H9 (cell line): ENCODE measurements at regions not wholly inside any gene's neighbourhood (a gene's known extent, or its start where the extent isn't known, plus 50 kb on each side); places are given as distances from the start of the nearest gene placed in this dataset.

Experiments used
- DNase-seq: peaks from one replicate; pipeline ENCODE4 v3.0.0-alpha.2; 2017
- H2AFZ ChIP-seq: one replicate; pipeline ENCODE4 v1.6.1; 2013; ENCODE audit warnings: mild to moderate bottlenecking, low read length, control low read depth, moderate library complexity
- H2AK5ac ChIP-seq: 2 replicates; pipeline ENCODE4 v1.6.1; 2013; ENCODE audit warnings: low read length, control low read depth, mixed read lengths; ENCODE audit not compliant: insufficient read length
- H2BK120ac ChIP-seq: one replicate; pipeline ENCODE4 v1.6.1; 2013; ENCODE audit warnings: low read depth, mild to moderate bottlenecking, low read length, control low read depth, inconsistent platforms; ENCODE audit not compliant: poor library complexity, severe bottlenecking
- H2BK12ac ChIP-seq: 2 replicates; pipeline ENCODE4 v1.6.1; 2013; ENCODE audit warnings: low read length, control low read depth, mixed read lengths, low read depth; ENCODE audit not compliant: insufficient read length
- H2BK15ac ChIP-seq: 2 replicates; pipeline ENCODE4 v1.6.1; 2013; ENCODE audit warnings: low read depth, low read length, control low read depth
- H2BK20ac ChIP-seq: one replicate; pipeline ENCODE4 v1.6.1; 2013; ENCODE audit warnings: low read depth, mild to moderate bottlenecking, low read length, control low read depth, inconsistent platforms; ENCODE audit not compliant: poor library complexity, severe bottlenecking
- H2BK5ac ChIP-seq: 2 replicates; pipeline ENCODE4 v1.6.1; 2013; ENCODE audit warnings: low read length, control low read depth, mixed read lengths; ENCODE audit not compliant: insufficient read length
- H3K14ac ChIP-seq: 2 replicates; pipeline ENCODE4 v1.6.1; 2013; ENCODE audit warnings: low read length, control low read depth; ENCODE audit not compliant: insufficient read depth
- H3K18ac ChIP-seq: 2 replicates; pipeline ENCODE4 v1.6.1; 2013; ENCODE audit warnings: low read depth, mild to moderate bottlenecking, mixed read lengths, low read length, control low read depth; ENCODE audit not compliant: insufficient read length
- H3K23ac ChIP-seq: 2 replicates; pipeline ENCODE4 v1.6.1; 2013; ENCODE audit warnings: low read length, control low read depth, mixed read lengths, low read depth; ENCODE audit not compliant: insufficient read length
- H3K23me2 ChIP-seq: 2 replicates; pipeline ENCODE4 v1.6.1; 2013; ENCODE audit warnings: low read depth, mild to moderate bottlenecking, mixed read lengths, low read length, control low read depth; ENCODE audit not compliant: insufficient read length, poor library complexity, severe bottlenecking
- H3K27ac ChIP-seq: 2 replicates; pipeline ENCODE4 v1.5.1; 2013; ENCODE audit warnings: low read length, control low read depth, mixed read lengths, low read depth; ENCODE audit not compliant: insufficient read length
- H3K27me3 ChIP-seq: 2 replicates; pipeline ENCODE4 v1.6.1; 2013; ENCODE audit warnings: low read length, control low read depth, inconsistent platforms; ENCODE audit not compliant: insufficient read depth
- H3K4ac ChIP-seq: 2 replicates; pipeline ENCODE4 v1.6.1; 2013; ENCODE audit warnings: low read depth, mild to moderate bottlenecking, control low read depth, inconsistent platforms, low read length, moderate library complexity
- H3K4me1 ChIP-seq: 2 replicates; pipeline ENCODE4 v1.6.1; 2013; ENCODE audit warnings: low read length, control low read depth, inconsistent platforms; ENCODE audit not compliant: insufficient read depth
- H3K4me2 ChIP-seq: 2 replicates; pipeline ENCODE4 v1.6.1; 2013; ENCODE audit warnings: low read length, control low read depth, mixed read lengths; ENCODE audit not compliant: insufficient read length, insufficient read depth
- H3K56ac ChIP-seq: 2 replicates; pipeline ENCODE4 v1.6.1; 2013; ENCODE audit warnings: low read depth, mild to moderate bottlenecking, mixed read lengths, low read length, control low read depth; ENCODE audit not compliant: insufficient read length
- H3K79me1 ChIP-seq: 2 replicates; pipeline ENCODE4 v1.6.1; 2013; ENCODE audit warnings: low read depth, mild to moderate bottlenecking, moderate library complexity, low read length, control low read depth, inconsistent platforms; ENCODE audit not compliant: insufficient read depth, poor library complexity, severe bottlenecking
- H3K79me2 ChIP-seq: 2 replicates; pipeline ENCODE4 v1.6.1; 2013; ENCODE audit warnings: low read length, control low read depth, inconsistent platforms; ENCODE audit not compliant: insufficient read depth
- H3K9ac ChIP-seq: 2 replicates; pipeline ENCODE4 v1.6.1; 2013; ENCODE audit warnings: low read length, control low read depth, mixed read lengths; ENCODE audit not compliant: insufficient read length; ENCODE audit errors: extremely low read depth
- H3K9me3 ChIP-seq: one replicate; pipeline ENCODE4 v1.6.1; 2013; ENCODE audit warnings: low read depth, low read length, inconsistent platforms; ENCODE audit not compliant: control insufficient read depth
- H3T11ph ChIP-seq: one replicate; pipeline ENCODE4 v1.6.1; 2013; ENCODE audit warnings: mild to moderate bottlenecking, low read length, control low read depth, inconsistent platforms
- H4K20me1 ChIP-seq: one replicate; pipeline ENCODE4 v1.6.1; 2013; ENCODE audit not compliant: control insufficient read depth, insufficient read length, insufficient read depth
- H4K5ac ChIP-seq: 2 replicates; pipeline ENCODE4 v1.6.1; 2013; ENCODE audit warnings: low read depth, mild to moderate bottlenecking, mixed read lengths, low read length, control low read depth; ENCODE audit not compliant: insufficient read length
- H4K8ac ChIP-seq: replicated peaks from 2 replicates; pipeline ENCODE4 v1.6.1; 2013; ENCODE audit warnings: low read length, control low read depth, mixed read lengths, low read depth; ENCODE audit not compliant: insufficient read length
- H4K91ac ChIP-seq: 2 replicates; pipeline ENCODE4 v1.6.1; 2013; ENCODE audit warnings: low read depth, mild to moderate bottlenecking, moderate library complexity, mixed read lengths, low read length, control low read depth; ENCODE audit not compliant: insufficient read length
- H3K27ac Mint-ChIP-seq, 3 experiments: 2 replicates in 2 of 3; 3 replicates in 1 of 3; pipeline ENCODE4 v1.8.0; 2020 to 2021; ENCODE audit warnings: mixed read lengths in 3 of 3, mild to moderate bottlenecking in 1 of 3, moderate library complexity in 1 of 3
- H3K27me3 Mint-ChIP-seq: 2 replicates; pipeline ENCODE4 v1.8.0; 2021; ENCODE audit warnings: low read depth, mild to moderate bottlenecking, moderate library complexity, mixed read lengths
- H3K36me3 Mint-ChIP-seq, 3 experiments: 2 replicates in 2 of 3; 3 replicates in 1 of 3; pipeline ENCODE4 v1.8.0; 2020 to 2021; ENCODE audit warnings: low read depth in 3 of 3, mixed read lengths in 3 of 3; ENCODE audit not compliant: insufficient read depth in 1 of 3
- H3K4me1 Mint-ChIP-seq, 2 experiments: 2 replicates each; pipeline ENCODE4 v1.8.0; 2020; ENCODE audit warnings: mixed read lengths in 2 of 2
- H3K4me3 Mint-ChIP-seq, 2 experiments: 2 replicates in 1 of 2; 3 replicates in 1 of 2; pipeline ENCODE4 v1.8.0; 2020 to 2021; ENCODE audit warnings: mild to moderate bottlenecking in 2 of 2, mixed read lengths in 2 of 2, moderate library complexity in 1 of 2
- H3K9me3 Mint-ChIP-seq, 2 experiments: 2 replicates in 1 of 2; 3 replicates in 1 of 2; pipeline ENCODE4 v1.8.0; 2020; ENCODE audit warnings: mild to moderate bottlenecking in 2 of 2, mixed read lengths in 2 of 2, moderate library complexity in 1 of 2
- WGBS: extraction: QIAGEN DNeasy Blood & Tissue Kit; methylation state at CpG from one replicate; pipeline ENCODE4 v1.1.7; 2013; ENCODE audit warnings: missing lambda C conversion rate, low lambda C conversion rate, mixed read lengths; ENCODE audit not compliant: insufficient read length; ENCODE audit errors: extremely low coverage; 5-methylcytosine and 5-hydroxymethylcytosine counted together
- TF ChIP-seq, protein P1 (sequence below): fragments of 200-600 bp; sonication (generic); conservative IDR thresholded peaks from 3 replicates; pipeline ENCODE4 v1.8.0; 2021; ENCODE audit warnings: antibody characterized with exemption, mild to moderate bottlenecking

DNA sequence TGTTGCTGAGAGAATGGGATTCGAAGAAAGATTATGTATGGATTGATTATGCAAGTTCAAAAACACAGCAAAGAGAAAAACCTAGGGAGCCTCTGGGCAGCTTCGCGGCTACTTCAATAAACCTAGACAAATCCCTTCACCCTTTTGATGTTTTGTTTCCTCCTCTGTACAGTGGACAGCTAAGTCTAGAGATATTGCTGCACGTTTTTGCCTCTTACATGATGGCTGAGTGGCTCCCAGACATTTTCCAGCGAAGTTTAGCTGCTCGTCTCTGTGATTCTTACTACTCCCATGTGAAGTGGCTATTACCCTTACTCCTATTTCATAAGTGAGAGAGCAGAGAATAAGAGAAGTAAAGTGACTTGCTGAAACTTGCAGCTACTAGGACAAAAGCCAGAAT lies 695.0 kb upstream of the GRM7 start:
- H3K23ac ChIP-seq: no peak overlapping the region
- H3K9ac ChIP-seq: no peak overlapping the region
- H4K8ac ChIP-seq: no peak overlapping the region
- peaks cover 0 to 1% of the 10 kb centered on the region in 2 experiments; a peak in 2 of 5 replicates for H3K9me3 Mint-ChIP-seq
- no peak for DNase-seq
- H2BK15ac ChIP-seq: no peak overlapping the region
- no peak overlapping the region for H2BK120ac ChIP-seq
- H3K56ac ChIP-seq: no peak overlapping the region
- H4K20me1 ChIP-seq: no peaks in the 10 kb centered on the region
- H4K91ac ChIP-seq: no peak overlapping the region
- H2AFZ ChIP-seq: no peak overlapping the region
- H3T11ph ChIP-seq: no peak overlapping the region
- H3K4me3 Mint-ChIP-seq: no peak overlapping the region
- no peaks in the 10 kb centered on the region for H3K4me1 Mint-ChIP-seq
- H3K27me3 ChIP-seq: no peaks in the 10 kb centered on the region
- H3K27me3 Mint-ChIP-seq: no peaks in the 10 kb centered on the region
- H3K9me3 ChIP-seq: no peaks in the 10 kb centered on the region
- no peak overlapping the region for H3K27ac ChIP-seq
- no peaks in the 10 kb centered on the region for H3K36me3 Mint-ChIP-seq
- H3K79me1 ChIP-seq: no peaks in the 10 kb centered on the region
- no peak overlapping the region; a peak in 1 of 7 replicates for H3K27ac Mint-ChIP-seq
- no peak overlapping the region for H2BK12ac ChIP-seq
- no CpG with 5 or more reads among the region's 6 CpGs for WGBS
- H3K14ac ChIP-seq: no peak overlapping the region
- no peak overlapping the region for H2BK20ac ChIP-seq
- H3K18ac ChIP-seq: no peak overlapping the region
- H3K79me2 ChIP-seq: no peaks in the 10 kb centered on the region
- H4K5ac ChIP-seq: no peak overlapping the region
- TF ChIP-seq, protein P1, sequence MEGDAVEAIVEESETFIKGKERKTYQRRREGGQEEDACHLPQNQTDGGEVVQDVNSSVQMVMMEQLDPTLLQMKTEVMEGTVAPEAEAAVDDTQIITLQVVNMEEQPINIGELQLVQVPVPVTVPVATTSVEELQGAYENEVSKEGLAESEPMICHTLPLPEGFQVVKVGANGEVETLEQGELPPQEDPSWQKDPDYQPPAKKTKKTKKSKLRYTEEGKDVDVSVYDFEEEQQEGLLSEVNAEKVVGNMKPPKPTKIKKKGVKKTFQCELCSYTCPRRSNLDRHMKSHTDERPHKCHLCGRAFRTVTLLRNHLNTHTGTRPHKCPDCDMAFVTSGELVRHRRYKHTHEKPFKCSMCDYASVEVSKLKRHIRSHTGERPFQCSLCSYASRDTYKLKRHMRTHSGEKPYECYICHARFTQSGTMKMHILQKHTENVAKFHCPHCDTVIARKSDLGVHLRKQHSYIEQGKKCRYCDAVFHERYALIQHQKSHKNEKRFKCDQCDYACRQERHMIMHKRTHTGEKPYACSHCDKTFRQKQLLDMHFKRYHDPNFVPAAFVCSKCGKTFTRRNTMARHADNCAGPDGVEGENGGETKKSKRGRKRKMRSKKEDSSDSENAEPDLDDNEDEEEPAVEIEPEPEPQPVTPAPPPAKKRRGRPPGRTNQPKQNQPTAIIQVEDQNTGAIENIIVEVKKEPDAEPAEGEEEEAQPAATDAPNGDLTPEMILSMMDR: no peak
- H3K4me1 ChIP-seq: no peaks in the 10 kb centered on the region
- H3K4me2 ChIP-seq: no peak overlapping the region
- no peak overlapping the region for H3K4ac ChIP-seq
- no peaks in the 10 kb centered on the region for H3K23me2 ChIP-seq
- H2BK5ac ChIP-seq: no peak overlapping the region
- H2AK5ac ChIP-seq: no peak overlapping the region
